Neural progenitor cell (in vitro differentiated cells): ENCODE measurements at regions not wholly inside any gene's neighbourhood (a gene's known extent, or its start where the extent isn't known, plus 50 kb on each side); places are given as distances from the start of the nearest gene placed in this dataset.

ENCODE experiments used
- DNase-seq: peaks from one replicate; pipeline ENCODE4 v3.0.0-alpha.2; 2016; ENCODE audit warnings: low spot score
- H2AFZ ChIP-seq: fragments of 200-600 bp; sonication (generic); replicated peaks from 2 replicates; pipeline ENCODE4 v1.6.1; 2016; ENCODE audit warnings: antibody characterized with exemption
- H3F3A ChIP-seq: fragments of 200-600 bp; sonication (generic); 2 replicates; pipeline ENCODE4 v1.6.1; 2016; ENCODE audit warnings: antibody characterized with exemption, low read depth
- H3K27ac ChIP-seq: fragments of 200-600 bp; sonication (generic); 2 replicates; pipeline ENCODE4 v1.5.1; 2016; ENCODE audit warnings: mild to moderate bottlenecking
- H3K27me3 ChIP-seq: fragments of 200-600 bp; sonication (generic); 2 replicates; pipeline ENCODE4 v1.6.1; 2016; ENCODE audit warnings: mild to moderate bottlenecking, moderate library complexity
- H3K36me3 ChIP-seq: fragments of 200-600 bp; sonication (generic); 2 replicates; pipeline ENCODE4 v1.5.1; 2016
- H3K4me1 ChIP-seq: fragments of 200-600 bp; sonication (generic); 2 replicates; pipeline ENCODE4 v1.6.1; 2016; ENCODE audit warnings: mixed run types
- H3K4me2 ChIP-seq: fragments of 200-600 bp; sonication (generic); 2 replicates; pipeline ENCODE4 v1.6.1; 2016
- H3K4me3 ChIP-seq: fragments of 200-600 bp; sonication (generic); 2 replicates; pipeline ENCODE4 v1.5.1; 2016
- H3K79me2 ChIP-seq: fragments of 200-600 bp; sonication (generic); 2 replicates; pipeline ENCODE4 v1.6.1; 2016; ENCODE audit warnings: low read depth
- H3K9ac ChIP-seq: fragments of 200-600 bp; sonication (generic); 2 replicates; pipeline ENCODE4 v1.6.1; 2016
- H3K9me3 ChIP-seq: fragments of 200-600 bp; sonication (generic); 2 replicates; pipeline ENCODE4 v1.5.1; 2016; ENCODE audit warnings: low read depth
- H4K20me1 ChIP-seq: fragments of 200-600 bp; sonication (generic); 2 replicates; pipeline ENCODE4 v1.6.1; 2016; ENCODE audit warnings: low read depth
- H3K27ac Mint-ChIP-seq: 3 replicates; pipeline ENCODE4 v1.8.0; 2021; ENCODE audit warnings: mixed read lengths
- H3K27me3 Mint-ChIP-seq: 2 replicates; pipeline ENCODE4 v1.8.0; 2022; ENCODE audit warnings: low read depth, mild to moderate bottlenecking, inconsistent platforms, moderate library complexity, mixed read lengths; ENCODE audit not compliant: insufficient read depth
- H3K36me3 Mint-ChIP-seq: 3 replicates; pipeline ENCODE4 v1.8.0; 2021; ENCODE audit warnings: mixed read lengths
- H3K4me1 Mint-ChIP-seq: 3 replicates; pipeline ENCODE4 v1.8.0; 2021; ENCODE audit warnings: mixed read lengths
- H3K4me3 Mint-ChIP-seq: 3 replicates; pipeline ENCODE4 v1.8.0; 2021; ENCODE audit warnings: mild to moderate bottlenecking, moderate library complexity, mixed read lengths
- H3K9me3 Mint-ChIP-seq: 3 replicates; pipeline ENCODE4 v1.8.0; 2020; ENCODE audit warnings: mixed read lengths
- EZH2 ChIP-seq: fragments of 200-600 bp; sonication (generic); IDR thresholded peaks from 2 replicates; pipeline ENCODE4 v1.6.1; 2017; ENCODE audit warnings: antibody characterized with exemption, mild to moderate bottlenecking, moderate library complexity
- EZH2phosphoT487 ChIP-seq: fragments of 200-600 bp; sonication (generic); IDR thresholded peaks from 2 replicates; pipeline ENCODE4 v1.6.1; 2017; ENCODE audit warnings: antibody characterized with exemption
- TF ChIP-seq, protein P1 (sequence below): fragments of 200-600 bp; sonication (generic); IDR thresholded peaks from 2 replicates; pipeline ENCODE4 v1.5.1; 2017; ENCODE audit warnings: antibody characterized with exemption, mild to moderate bottlenecking

DNA sequence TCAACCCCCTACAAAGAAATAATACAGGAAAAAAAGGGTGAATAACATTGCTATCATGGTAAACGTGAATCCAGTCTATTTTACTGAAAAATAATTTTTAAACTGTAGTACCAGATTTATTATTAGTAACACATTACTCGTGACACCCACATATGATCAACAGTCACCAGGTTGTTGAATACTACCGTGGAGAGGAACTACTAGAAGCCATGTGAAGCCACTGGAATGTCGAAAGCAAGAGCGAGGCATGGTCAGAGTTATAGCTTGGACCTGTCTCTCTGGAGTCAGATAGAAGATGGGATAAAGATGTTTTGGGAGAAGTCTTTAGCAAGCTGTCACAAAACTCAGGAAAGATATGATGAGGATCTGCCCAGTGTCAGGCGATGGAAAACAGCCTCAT, 63.2 kb upstream of the EPB41L3 start:
- no peak overlapping the region for H3K27ac ChIP-seq
- Mint-ChIP-seq H3K4me1 (no peaks in the 10 kb centered on the region), H3K4me3 (no peak overlapping the region), H3K27me3 (no peaks in the 10 kb centered on the region), H3K9me3 (no peaks in the 10 kb centered on the region), H3K27ac (no peak overlapping the region), H3K36me3 (no peaks in the 10 kb centered on the region)
- H3K79me2 ChIP-seq = no peaks in the 10 kb centered on the region
- TF ChIP-seq EZH2 (no peak), EZH2phosphoT487 (no peak)
- H3K4me3 ChIP-seq = no peak overlapping the region
- H4K20me1 ChIP-seq = no peaks in the 10 kb centered on the region
- no peak for DNase-seq
- no peaks in the 10 kb centered on the region for H3K9me3 ChIP-seq
- H3K4me1 ChIP-seq = no peaks in the 10 kb centered on the region
- no peaks in the 10 kb centered on the region for H3F3A ChIP-seq
- no peak overlapping the region for H2AFZ ChIP-seq
- H3K27me3 ChIP-seq = no peaks in the 10 kb centered on the region
- no peaks in the 10 kb centered on the region for H3K36me3 ChIP-seq
- H3K9ac ChIP-seq = no peak overlapping the region
- H3K4me2 ChIP-seq = no peak overlapping the region

DNA sequence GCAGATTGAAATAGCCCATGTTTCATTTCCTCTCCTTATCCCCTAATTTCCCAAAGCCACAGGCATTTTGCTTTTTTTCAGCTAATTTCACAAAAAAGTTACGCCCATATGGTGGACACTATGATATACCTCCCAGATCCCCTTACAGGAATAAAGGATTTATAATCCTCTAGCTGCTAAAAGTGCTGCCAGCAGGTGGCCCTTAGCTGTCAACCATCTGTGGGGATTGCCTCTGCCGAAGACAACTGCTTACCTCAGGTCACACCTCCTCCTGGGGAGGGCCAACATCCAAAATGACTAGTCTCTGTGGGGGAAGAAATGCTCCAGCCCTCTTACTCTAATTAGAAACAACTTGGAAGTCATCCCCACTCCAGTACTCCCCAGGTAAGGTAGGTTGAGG, 61.0 kb upstream of the EPB41L3 start:
- Histone ChIP-seq H3K4me2 (no peak overlapping the region), H4K20me1 (no peaks in the 10 kb centered on the region), H3F3A (no peaks in the 10 kb centered on the region), H3K27ac (no peak overlapping the region), H3K4me3 (no peak overlapping the region), H3K27me3 (no peaks in the 10 kb centered on the region), H2AFZ (no peak overlapping the region), H3K9me3 (no peaks in the 10 kb centered on the region), H3K9ac (no peak overlapping the region), H3K4me1 (no peaks in the 10 kb centered on the region), H3K79me2 (no peaks in the 10 kb centered on the region), H3K36me3 (no peaks in the 10 kb centered on the region)
- Mint-ChIP-seq H3K4me3 (no peak overlapping the region), H3K27ac (no peak overlapping the region), H3K27me3 (no peaks in the 10 kb centered on the region), H3K4me1 (peaks cover 3% of the 10 kb centered on the region), H3K36me3 (no peaks in the 10 kb centered on the region), H3K9me3 (no peaks in the 10 kb centered on the region)
- no peak for DNase-seq
- TF ChIP-seq EZH2 = no peak
- TF ChIP-seq, protein P1, sequence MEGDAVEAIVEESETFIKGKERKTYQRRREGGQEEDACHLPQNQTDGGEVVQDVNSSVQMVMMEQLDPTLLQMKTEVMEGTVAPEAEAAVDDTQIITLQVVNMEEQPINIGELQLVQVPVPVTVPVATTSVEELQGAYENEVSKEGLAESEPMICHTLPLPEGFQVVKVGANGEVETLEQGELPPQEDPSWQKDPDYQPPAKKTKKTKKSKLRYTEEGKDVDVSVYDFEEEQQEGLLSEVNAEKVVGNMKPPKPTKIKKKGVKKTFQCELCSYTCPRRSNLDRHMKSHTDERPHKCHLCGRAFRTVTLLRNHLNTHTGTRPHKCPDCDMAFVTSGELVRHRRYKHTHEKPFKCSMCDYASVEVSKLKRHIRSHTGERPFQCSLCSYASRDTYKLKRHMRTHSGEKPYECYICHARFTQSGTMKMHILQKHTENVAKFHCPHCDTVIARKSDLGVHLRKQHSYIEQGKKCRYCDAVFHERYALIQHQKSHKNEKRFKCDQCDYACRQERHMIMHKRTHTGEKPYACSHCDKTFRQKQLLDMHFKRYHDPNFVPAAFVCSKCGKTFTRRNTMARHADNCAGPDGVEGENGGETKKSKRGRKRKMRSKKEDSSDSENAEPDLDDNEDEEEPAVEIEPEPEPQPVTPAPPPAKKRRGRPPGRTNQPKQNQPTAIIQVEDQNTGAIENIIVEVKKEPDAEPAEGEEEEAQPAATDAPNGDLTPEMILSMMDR = no peak
- TF ChIP-seq EZH2phosphoT487 = no peak

DNA sequence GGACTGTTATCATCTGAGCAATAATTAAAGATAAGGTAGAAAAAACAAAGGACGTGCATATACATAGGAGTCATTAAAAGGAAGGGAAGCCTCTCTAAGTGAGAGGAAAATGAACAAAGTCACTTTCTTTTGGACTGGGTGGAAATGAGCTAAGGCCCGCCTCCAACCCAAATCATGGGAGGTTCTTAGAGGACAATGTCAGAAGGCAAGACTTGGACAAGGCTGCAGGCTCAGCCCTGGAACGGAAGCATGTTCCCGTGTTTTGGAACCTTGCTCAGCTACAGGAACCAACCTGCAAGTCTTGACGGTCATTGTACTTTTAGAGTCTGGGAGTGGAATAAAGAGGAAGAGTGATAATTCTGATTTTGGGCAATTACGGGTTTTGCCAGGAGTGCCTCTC, 59.4 kb upstream of the EPB41L3 start:
- Mint-ChIP-seq H3K9me3 (no peaks in the 10 kb centered on the region), H3K4me1 (peaks cover 3% of the 10 kb centered on the region), H3K4me3 (no peak overlapping the region), H3K36me3 (no peaks in the 10 kb centered on the region), H3K27ac (no peak overlapping the region), H3K27me3 (no peaks in the 10 kb centered on the region)
- Histone ChIP-seq H3K9ac (no peak overlapping the region), H3K27ac (no peak overlapping the region), H3K4me1 (no peaks in the 10 kb centered on the region), H3F3A (no peaks in the 10 kb centered on the region), H4K20me1 (no peaks in the 10 kb centered on the region), H3K4me2 (no peak overlapping the region), H3K9me3 (no peaks in the 10 kb centered on the region), H2AFZ (no peak overlapping the region), H3K36me3 (no peaks in the 10 kb centered on the region), H3K27me3 (no peaks in the 10 kb centered on the region), H3K79me2 (no peaks in the 10 kb centered on the region), H3K4me3 (no peak overlapping the region)
- no peak for DNase-seq
- no peak for TF ChIP-seq EZH2
- TF ChIP-seq, protein P1 = no peak
- no peak for TF ChIP-seq EZH2phosphoT487

DNA sequence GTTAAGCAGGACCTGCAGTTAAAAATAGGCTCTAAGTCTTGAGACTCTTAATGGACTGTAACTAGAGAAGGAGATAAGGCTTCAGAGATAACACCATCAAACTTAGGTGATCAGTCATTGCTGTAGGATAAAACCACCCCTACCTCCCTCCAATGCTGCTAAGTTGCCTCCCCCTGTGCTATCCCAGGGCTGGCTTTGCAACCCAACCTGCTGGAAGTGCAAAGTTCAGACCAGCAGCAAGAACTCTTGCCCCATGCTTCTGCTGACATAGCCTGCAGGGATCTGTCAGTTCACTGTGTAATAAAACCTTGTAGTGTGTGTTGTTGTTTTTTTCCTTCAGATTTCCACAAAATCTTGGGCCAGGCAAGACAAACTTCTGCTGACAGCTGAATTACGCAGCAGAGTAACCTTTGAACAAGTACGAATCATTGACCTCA, 57.4 kb upstream of the EPB41L3 start:
- no peak overlapping the region for H3K4me3 ChIP-seq
- H3K4me3 Mint-ChIP-seq = no peak overlapping the region

More for the DNA sequence above, 57.4 kb upstream of the EPB41L3 start:
- H3K79me2 ChIP-seq = no peaks in the 10 kb centered on the region
- H3K4me1 ChIP-seq = no peaks in the 10 kb centered on the region
- DNase-seq = no peak
- H3K9ac ChIP-seq = no peak overlapping the region
- Mint-ChIP-seq H3K4me1 (peaks cover 3% of the 10 kb centered on the region), H3K9me3 (no peaks in the 10 kb centered on the region), H3K27ac (no peak overlapping the region), H3K36me3 (no peaks in the 10 kb centered on the region), H3K27me3 (no peaks in the 10 kb centered on the region)
- H3K36me3 ChIP-seq = no peaks in the 10 kb centered on the region
- no peaks in the 10 kb centered on the region for H3F3A ChIP-seq
- H3K9me3 ChIP-seq = no peaks in the 10 kb centered on the region
- H3K4me2 ChIP-seq = no peak overlapping the region
- TF ChIP-seq, protein P1 = no peak
- no peak for TF ChIP-seq EZH2phosphoT487
- no peak overlapping the region for H3K27ac ChIP-seq
- no peaks in the 10 kb centered on the region for H3K27me3 ChIP-seq
- H2AFZ ChIP-seq = no peak overlapping the region
- no peaks in the 10 kb centered on the region for H4K20me1 ChIP-seq
